Erythroblast (primary cell): ENCODE measurements at regions not wholly inside any gene's neighbourhood (a gene's known extent, or its start where the extent isn't known, plus 50 kb on each side); places are given as distances from the start of the nearest gene placed in this dataset.
"Not testable (repeated sequence)": the region's sequence is repeated elsewhere in the genome, so short reads cannot be mapped to it uniquely, and the experiment has no call there.

Experiments used
- DNase-seq, 2 experiments: peaks; one replicate each; lab custom pipeline; 2025; lab: John Stamatoyannopoulos, UW
- GATA1 ChIP-seq: IDR thresholded peaks from 2 replicates; pipeline ENCODE4 v1.6.1; 2011; ENCODE audit warnings: low read depth, mild to moderate bottlenecking, control low read depth, low read length, moderate library complexity
- POLR2A ChIP-seq: IDR thresholded peaks from 2 replicates; pipeline ENCODE4 v1.6.1; 2011; ENCODE audit warnings: mild to moderate bottlenecking, low read length

DNA sequence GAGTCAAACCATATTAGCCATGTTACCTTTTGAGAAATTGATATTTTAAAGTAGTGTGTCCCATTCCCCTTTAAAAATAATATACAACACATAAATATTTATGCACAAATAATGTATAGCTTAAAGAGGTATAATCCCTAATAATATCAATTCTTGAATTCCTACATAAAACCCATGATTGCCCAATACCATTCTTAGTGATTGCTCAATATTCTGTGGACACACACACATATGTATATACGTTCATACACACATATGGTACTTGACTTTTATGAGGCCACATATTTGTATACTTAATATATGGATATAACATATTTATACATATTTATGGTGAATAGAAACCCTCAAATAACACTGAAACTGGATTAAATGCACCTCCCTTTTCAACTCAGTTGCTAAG lies 367.4 kb downstream of the ZBBX start:
- TF ChIP-seq GATA1 (no peak), POLR2A (no peak)
- DNase-seq = no peak

GRCh38 chr3:167008791-167009190 lies 371.3 kb downstream of the ZBBX start:
- DNase-seq = no peak
- TF ChIP-seq POLR2A (no peak), GATA1 (no peak)

DNA sequence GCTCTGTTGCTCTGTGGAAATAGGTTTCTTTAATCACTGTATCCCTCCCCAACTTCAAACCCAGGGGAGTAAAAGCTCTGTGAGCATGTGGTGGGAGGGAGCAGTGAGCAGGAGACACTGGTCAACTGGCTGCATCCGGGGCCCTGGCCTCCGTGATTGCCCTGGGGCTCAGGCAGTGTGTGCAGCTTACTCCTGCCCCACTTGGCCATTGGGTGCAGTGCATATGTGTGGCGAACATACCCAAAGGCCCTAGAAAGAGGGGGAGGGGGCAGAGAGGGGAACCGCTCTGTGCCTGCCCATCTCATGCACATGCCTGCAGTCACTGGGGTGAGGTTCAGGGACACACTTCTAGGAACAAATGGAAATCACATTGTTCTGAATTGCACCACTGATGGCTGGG lies 378.7 kb downstream of the ZBBX start:
- DNase-seq = no peak
- TF ChIP-seq POLR2A (no peak), GATA1 (no peak)

GRCh38 chr3:166993015-166993630 lies 387.0 kb downstream of the ZBBX start:
- DNase-seq = no peak
- no peak for TF ChIP-seq GATA1
- no peak for TF ChIP-seq POLR2A

- TF ChIP-seq POLR2A (no peak), GATA1 (no peak)
- no peak for DNase-seq
Observed at GRCh38 chr3:166986000-166986399, 394.1 kb downstream of the ZBBX start.

DNA sequence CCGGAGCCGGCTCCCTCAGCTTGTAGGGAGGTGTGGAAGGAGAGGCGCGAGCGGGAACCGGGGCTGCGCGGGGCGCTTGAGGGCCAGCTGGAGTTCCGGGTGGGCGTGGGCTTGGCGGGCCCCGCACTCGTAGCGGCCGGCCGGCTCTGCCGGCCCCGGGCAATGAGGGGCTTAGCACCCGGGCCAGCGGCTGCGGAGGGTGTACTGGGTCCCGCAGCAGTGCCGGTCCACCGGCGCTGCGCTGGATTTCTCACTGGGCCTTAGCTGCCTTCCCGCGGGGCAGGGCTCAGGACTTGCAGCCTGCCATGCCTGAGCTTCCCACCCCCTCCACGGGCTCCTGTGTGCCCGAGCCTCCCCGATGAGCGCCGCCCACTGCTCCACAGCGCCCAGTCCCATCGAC lies 404.3 kb downstream of the ZBBX start:
- not testable (repeated sequence) for DNase-seq

DNA sequence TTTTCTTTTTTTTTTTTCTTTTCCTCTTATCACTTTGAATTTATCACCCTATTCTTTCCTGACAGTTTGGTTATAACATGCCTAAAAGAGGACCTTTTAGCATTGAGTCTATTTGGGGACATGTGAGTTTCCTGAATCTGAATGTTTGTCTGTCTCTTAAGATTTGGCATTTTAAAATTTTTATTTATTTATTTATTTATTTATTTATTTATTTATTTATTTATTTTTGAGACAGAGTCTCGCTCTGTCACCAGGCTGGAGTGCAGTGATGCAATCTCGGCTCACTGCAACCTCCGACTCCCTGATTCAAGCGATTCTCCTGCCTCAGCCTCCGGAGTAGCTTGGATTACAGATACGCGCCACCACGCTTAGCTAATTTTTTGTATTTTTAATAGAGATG lies 412.4 kb downstream of the ZBBX start:
- DNase-seq = not testable (repeated sequence)

- no peak for TF ChIP-seq POLR2A
- TF ChIP-seq GATA1 = no peak
- no peak for DNase-seq
Observed at GRCh38 chr3:166962911-166963310, 417.2 kb downstream of the ZBBX start.

DNA sequence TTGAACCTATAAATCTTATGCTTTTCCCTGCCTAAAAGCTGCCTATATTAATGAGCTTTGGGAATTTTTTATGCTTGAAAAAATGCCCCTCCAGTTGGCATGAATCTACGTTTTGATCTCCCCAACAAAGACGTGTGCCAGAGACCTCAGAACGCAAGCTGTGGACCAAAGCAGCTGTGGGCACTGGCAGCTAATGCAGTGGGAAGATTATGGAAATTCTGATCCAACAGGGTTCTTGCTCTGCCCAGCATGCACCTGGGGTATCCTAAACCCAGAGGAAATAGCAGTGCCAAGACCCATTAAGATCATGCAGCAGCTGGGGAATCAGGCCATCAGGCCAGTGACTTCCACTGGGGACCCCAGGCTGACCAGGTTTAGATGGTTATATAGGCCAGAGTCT lies 423.0 kb downstream of the ZBBX start:
- no peak for DNase-seq
- TF ChIP-seq GATA1 = no peak
- no peak for TF ChIP-seq POLR2A

DNA sequence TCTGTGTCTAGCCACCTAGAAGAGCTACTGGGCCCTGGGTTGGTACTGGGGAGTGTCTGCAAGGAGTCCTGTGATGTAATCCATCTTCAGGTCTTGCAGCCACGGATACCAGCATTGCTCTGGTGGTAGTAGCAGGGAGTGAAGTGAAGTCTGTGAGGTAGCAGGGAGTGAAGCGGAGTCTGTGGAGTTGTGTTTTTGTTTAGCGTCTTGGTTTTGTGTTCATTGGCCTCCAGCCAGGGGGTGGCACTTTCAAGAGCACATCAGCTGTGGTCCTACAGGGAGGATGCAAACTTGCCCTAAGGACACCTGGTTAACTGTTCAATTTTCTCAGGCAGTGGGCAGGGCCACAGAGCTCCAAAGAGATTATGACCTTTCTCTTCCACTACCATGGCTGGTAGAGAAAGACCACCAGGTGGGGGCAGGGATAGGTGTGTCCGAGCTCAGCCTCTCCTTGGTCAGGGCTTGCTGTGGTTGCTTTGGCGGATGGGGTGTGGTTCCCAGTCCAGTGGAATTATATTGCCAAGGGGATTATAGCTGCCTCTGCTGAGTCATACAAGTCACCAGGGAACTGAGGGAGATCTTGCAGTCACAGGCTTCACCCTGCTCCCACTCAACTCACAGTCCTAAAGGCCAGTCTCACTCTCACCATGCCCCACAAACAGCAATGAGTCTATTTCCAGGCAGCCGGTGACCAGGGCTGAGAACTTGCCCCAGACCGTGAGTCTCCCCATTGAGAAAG lies 424.7 kb downstream of the ZBBX start:
- TF ChIP-seq POLR2A (no peak), GATA1 (no peak)
- no peak for DNase-seq

DNA sequence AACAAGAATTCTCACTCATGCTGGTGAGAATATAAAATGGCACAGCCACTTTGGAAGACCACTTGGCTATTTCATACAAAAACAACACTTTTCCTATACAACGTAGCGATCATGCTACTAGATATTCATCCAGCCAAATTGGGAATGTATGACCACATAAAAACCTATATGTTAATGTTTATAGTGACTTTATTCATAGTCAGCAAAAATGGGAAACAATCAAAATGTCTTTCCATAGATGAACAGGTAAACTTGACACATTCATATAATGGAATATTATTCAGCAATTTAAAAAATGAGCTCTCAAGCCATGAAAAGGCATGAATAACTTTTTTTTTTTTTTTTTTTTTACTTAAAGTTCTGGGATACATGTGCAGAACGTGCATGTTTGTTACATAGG lies 445.2 kb downstream of the ZBBX start:
- DNase-seq = no peak
- no peak for TF ChIP-seq POLR2A
- TF ChIP-seq GATA1 = no peak

DNA sequence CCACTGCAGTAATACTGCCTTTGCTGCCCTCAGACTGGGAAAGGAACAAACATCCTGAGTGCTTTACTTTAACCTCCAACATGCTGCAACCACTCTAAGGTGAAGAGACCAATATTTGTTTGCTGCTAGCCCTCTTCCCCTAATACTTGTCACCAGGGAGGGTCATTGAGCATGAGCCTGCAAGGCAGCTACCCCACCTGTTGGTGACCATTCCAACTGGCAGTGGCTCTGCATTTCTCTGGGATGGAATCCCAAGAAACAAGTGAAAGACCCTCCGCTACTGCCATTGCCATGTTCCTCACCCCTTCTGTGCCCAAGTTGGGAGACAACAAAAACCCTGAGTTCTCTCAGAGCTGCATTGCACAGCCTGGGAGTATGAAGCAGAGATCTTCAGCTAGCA lies 462.7 kb downstream of the ZBBX start:
- DNase-seq = no peak
- TF ChIP-seq GATA1 (no peak), POLR2A (no peak)

- no peak for DNase-seq
Observed at GRCh38 chr3:166902374-166902773, 477.7 kb downstream of the ZBBX start.

GRCh38 chr3:166900866-166901577 lies 479.1 kb downstream of the ZBBX start:
- DNase-seq = no peak
- no peak for TF ChIP-seq POLR2A
- TF ChIP-seq GATA1 = no peak

More at GRCh38 chr3:166902374-166902773, 477.7 kb downstream of the ZBBX start:
- no peak for TF ChIP-seq POLR2A
- no peak for TF ChIP-seq GATA1

GRCh38 chr3:166897811-166898210 lies 482.3 kb downstream of the ZBBX start:
- DNase-seq = no peak
- no peak for TF ChIP-seq POLR2A
- TF ChIP-seq GATA1 = no peak
